ENCODE measurements at regions not wholly inside any gene's neighbourhood (a gene's known extent, or its start where the extent isn't known, plus 50 kb on each side); places are given as distances from the start of the nearest gene placed in this dataset.
"Not testable (repeated sequence)": the region's sequence is repeated elsewhere in the genome, so short reads cannot be mapped to it uniquely, and the experiment has no call there.

DNA sequence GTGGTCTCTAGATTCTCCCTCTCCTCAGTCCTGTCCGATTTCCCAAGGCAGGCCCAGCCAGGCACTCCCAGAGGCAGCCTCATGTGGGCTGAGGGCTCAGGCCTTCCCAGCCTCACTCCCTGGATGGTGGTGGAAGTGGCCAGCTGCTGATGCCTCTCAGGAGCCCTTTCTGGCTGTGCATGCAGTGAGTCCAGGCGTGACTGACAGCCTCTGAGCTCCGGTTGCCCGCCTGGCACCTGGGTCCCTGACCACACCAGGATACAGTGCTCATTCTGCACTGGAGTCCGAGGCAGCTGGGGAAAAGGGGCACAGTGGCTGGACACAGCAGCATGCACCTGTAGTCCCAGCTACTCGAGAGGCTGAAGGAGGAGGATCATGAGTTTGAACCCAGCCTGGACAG lies 132.6 kb downstream of the CUL2 start:
- H3K27me3 ChIP-seq (ENCODE audit: control insufficient read depth, insufficient read depth, low read length): no peaks in the 10 kb centered on the region
- H3K4me3 ChIP-seq (ENCODE audit: low read length in 3 of 3): no peak overlapping the region
- H3K4me1 ChIP-seq (ENCODE audit: control insufficient read depth in 2 of 3, insufficient read depth in 2 of 3, low read depth in 1 of 3, low read length in 3 of 3): no peaks in the 10 kb centered on the region
- intact Hi-C loops (cut with DNase I): no loop called here
- DNase-seq (peak in 1 of 5 donors; percentile 66), FAIRE-seq (no peak)
- no peaks in the 10 kb centered on the region for H3K9me3 ChIP-seq (ENCODE audit: control insufficient read depth in 2 of 3, insufficient read depth in 1 of 3, low read length in 3 of 3)
- no peaks in the 10 kb centered on the region for H3K36me3 ChIP-seq (ENCODE audit: control insufficient read depth in 2 of 3, insufficient read depth in 3 of 3, low read length in 3 of 3)
- H3K27ac ChIP-seq (ENCODE audit: low read depth in 2 of 2, low read length in 2 of 2): no peak overlapping the region
- TF ChIP-seq, protein P1, sequence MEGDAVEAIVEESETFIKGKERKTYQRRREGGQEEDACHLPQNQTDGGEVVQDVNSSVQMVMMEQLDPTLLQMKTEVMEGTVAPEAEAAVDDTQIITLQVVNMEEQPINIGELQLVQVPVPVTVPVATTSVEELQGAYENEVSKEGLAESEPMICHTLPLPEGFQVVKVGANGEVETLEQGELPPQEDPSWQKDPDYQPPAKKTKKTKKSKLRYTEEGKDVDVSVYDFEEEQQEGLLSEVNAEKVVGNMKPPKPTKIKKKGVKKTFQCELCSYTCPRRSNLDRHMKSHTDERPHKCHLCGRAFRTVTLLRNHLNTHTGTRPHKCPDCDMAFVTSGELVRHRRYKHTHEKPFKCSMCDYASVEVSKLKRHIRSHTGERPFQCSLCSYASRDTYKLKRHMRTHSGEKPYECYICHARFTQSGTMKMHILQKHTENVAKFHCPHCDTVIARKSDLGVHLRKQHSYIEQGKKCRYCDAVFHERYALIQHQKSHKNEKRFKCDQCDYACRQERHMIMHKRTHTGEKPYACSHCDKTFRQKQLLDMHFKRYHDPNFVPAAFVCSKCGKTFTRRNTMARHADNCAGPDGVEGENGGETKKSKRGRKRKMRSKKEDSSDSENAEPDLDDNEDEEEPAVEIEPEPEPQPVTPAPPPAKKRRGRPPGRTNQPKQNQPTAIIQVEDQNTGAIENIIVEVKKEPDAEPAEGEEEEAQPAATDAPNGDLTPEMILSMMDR (IDR thresholded peaks at IDR 0.05; ENCODE audit: borderline replicate concordance, extremely low read depth, insufficient read depth): no peak
- H3K9ac ChIP-seq (ENCODE audit: low read length in 3 of 3): no peak overlapping the region

DNA sequence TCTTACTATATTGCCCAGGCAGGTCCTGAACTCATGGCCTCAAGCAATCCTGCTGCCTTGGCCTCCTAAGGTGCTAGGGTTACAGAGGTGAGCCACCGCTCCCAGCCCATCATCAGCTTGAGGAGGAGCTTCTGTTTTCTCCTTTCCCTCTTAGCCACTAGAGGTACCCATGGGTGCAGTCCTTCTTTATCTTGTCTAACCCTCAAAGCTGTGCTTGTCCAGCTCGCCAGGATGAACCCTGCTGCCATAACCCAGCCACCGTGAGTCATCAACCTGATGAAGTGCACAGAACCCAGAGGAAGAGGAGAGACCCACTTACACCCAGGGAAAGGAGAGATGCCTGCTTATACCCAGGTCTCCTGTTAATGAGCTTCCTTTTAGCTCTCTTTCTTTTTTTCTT lies 133.4 kb downstream of the CUL2 start:
- DNase-seq (peak in 1 of 5 donors; percentile 37), FAIRE-seq (no peak)
- Histone ChIP-seq H3K9me3 (ENCODE audit: control insufficient read depth in 2 of 3, insufficient read depth in 1 of 3, low read length in 3 of 3) (no peaks in the 10 kb centered on the region), H3K27ac (ENCODE audit: low read depth in 2 of 2, low read length in 2 of 2) (no peak overlapping the region), H3K4me3 (ENCODE audit: low read length in 3 of 3) (no peak overlapping the region), H3K4me1 (ENCODE audit: control insufficient read depth in 2 of 3, insufficient read depth in 2 of 3, low read depth in 1 of 3, low read length in 3 of 3) (no peaks in the 10 kb centered on the region), H3K36me3 (ENCODE audit: control insufficient read depth in 2 of 3, insufficient read depth in 3 of 3, low read length in 3 of 3) (no peaks in the 10 kb centered on the region), H3K9ac (ENCODE audit: low read length in 3 of 3) (no peak overlapping the region), H3K27me3 (ENCODE audit: control insufficient read depth, insufficient read depth, low read length) (no peaks in the 10 kb centered on the region)
- TF ChIP-seq, protein P1 (IDR thresholded peaks at IDR 0.05; ENCODE audit: borderline replicate concordance, extremely low read depth, insufficient read depth): no peak
- intact Hi-C loops (cut with DNase I): no loop called here

DNA sequence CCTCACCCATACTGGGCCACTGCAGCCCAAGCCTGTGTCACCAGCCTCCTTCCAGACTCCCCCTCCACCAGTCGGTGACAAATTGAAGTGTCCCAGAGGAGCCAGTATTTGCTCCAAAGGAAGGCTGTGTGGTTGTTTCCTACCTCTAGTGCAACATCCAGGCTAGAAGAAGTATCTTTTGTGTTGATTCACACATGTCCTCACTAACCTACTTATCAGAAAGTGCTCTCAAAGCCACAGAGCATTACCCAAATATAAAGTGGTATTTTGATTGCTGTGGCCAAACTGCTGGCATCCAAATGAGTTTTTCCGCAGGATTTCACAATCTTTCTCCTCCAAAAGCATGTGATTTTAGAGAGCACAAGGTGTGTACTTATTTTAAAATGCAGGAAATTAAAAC lies 134.8 kb downstream of the CUL2 start:
- no peaks in the 10 kb centered on the region for H3K4me1 ChIP-seq (ENCODE audit: control insufficient read depth in 2 of 3, insufficient read depth in 2 of 3, low read depth in 1 of 3, low read length in 3 of 3)
- H3K27me3 ChIP-seq (ENCODE audit: control insufficient read depth, insufficient read depth, low read length): no peaks in the 10 kb centered on the region
- intact Hi-C loops (cut with DNase I): no loop called here
- FAIRE-seq (no peak), DNase-seq (no peak)
- no peaks in the 10 kb centered on the region for H3K36me3 ChIP-seq (ENCODE audit: control insufficient read depth in 2 of 3, insufficient read depth in 3 of 3, low read length in 3 of 3)
- no peaks in the 10 kb centered on the region for H3K9me3 ChIP-seq (ENCODE audit: control insufficient read depth in 2 of 3, insufficient read depth in 1 of 3, low read length in 3 of 3)
- no peak overlapping the region for H3K9ac ChIP-seq (ENCODE audit: low read length in 3 of 3)
- H3K4me3 ChIP-seq (ENCODE audit: low read length in 3 of 3): no peak overlapping the region
- no peak overlapping the region for H3K27ac ChIP-seq (ENCODE audit: low read depth in 2 of 2, low read length in 2 of 2)
- TF ChIP-seq, protein P1 (IDR thresholded peaks at IDR 0.05; ENCODE audit: borderline replicate concordance, extremely low read depth, insufficient read depth): no peak

DNA sequence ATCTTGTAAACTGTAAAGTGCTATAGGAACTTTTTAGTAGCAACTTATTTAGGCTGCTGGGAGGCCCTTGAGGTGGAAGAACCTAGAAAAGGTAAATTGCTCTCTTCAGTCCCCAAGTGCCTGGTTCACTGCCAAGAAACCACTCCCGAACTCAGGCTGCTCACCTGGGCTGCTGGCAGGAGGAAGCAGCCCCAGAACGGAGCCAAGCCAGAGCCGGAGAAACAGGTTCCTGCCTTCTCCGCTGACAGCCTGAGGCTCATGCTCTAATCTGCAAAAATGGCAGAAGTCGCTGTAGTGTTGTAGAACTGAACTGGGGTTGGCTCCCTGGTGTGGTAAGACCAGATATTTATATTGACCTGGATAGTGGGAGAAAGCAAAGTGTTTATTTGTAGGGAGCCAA lies 136.0 kb downstream of the CUL2 start:
- intact Hi-C loops (cut with DNase I): no loop called here
- no peaks in the 10 kb centered on the region for H3K4me1 ChIP-seq (ENCODE audit: control insufficient read depth in 2 of 3, insufficient read depth in 2 of 3, low read depth in 1 of 3, low read length in 3 of 3)
- no peak for FAIRE-seq
- no peak overlapping the region for H3K9ac ChIP-seq (ENCODE audit: low read length in 3 of 3)
- H3K27ac ChIP-seq (ENCODE audit: low read depth in 2 of 2, low read length in 2 of 2): no peak overlapping the region
- H3K9me3 ChIP-seq (ENCODE audit: control insufficient read depth in 2 of 3, insufficient read depth in 1 of 3, low read length in 3 of 3): no peaks in the 10 kb centered on the region
- H3K36me3 ChIP-seq (ENCODE audit: control insufficient read depth in 2 of 3, insufficient read depth in 3 of 3, low read length in 3 of 3): no peaks in the 10 kb centered on the region
- H3K4me3 ChIP-seq (ENCODE audit: low read length in 3 of 3): no peak overlapping the region
- H3K27me3 ChIP-seq (ENCODE audit: control insufficient read depth, insufficient read depth, low read length): no peaks in the 10 kb centered on the region
- TF ChIP-seq, protein P1 (IDR thresholded peaks at IDR 0.05; ENCODE audit: borderline replicate concordance, extremely low read depth, insufficient read depth): no peak
- DNase-seq: peak; percentile 65 to 90 (median 78)

DNA sequence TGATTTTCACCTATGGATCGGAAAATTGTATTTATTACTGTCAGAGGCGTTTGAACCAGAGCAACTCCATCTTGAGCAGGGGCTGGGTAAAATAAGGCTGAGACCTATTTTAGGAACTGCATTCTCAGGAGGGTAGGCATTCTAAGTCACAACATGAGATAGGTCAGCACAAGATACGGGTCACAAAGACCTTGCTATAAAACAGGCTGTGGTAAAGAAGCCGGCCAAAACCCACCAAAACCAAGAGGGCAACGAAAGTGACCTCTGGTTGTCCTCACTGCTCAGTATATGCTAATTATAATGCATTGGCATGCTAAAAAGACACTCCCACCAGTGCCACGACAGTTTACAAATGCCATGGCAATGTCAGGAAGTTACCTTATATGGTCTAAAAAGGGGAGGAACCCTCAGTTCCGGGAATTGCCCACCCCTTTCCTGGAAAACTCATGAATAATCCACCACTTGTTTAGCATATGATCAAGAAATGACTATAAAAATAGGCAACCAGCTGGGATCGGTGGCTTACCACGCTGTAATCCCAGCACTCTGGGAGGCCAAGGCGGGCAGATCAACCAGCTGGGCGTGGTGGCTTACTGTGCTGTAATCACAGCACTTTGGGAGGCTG lies 136.3 kb upstream of the PARD3 start:
- H3K27me3 ChIP-seq (ENCODE audit: control insufficient read depth, insufficient read depth, low read length); FAIRE-seq; H3K9ac ChIP-seq (ENCODE audit: low read length in 3 of 3); H3K36me3 ChIP-seq (ENCODE audit: control insufficient read depth in 2 of 3, insufficient read depth in 3 of 3, low read length in 3 of 3); intact Hi-C loops (cut with DNase I); H3K4me1 ChIP-seq (ENCODE audit: control insufficient read depth in 2 of 3, insufficient read depth in 2 of 3, low read depth in 1 of 3, low read length in 3 of 3); H3K4me3 ChIP-seq (ENCODE audit: low read length in 3 of 3); H3K9me3 ChIP-seq (ENCODE audit: control insufficient read depth in 2 of 3, insufficient read depth in 1 of 3, low read length in 3 of 3); H3K27ac ChIP-seq (ENCODE audit: low read depth in 2 of 2, low read length in 2 of 2): not testable (repeated sequence)
- DNase-seq: peak in 1 of 5 donors; percentile 26
